H1 (cell line): ENCODE measurements at regions not wholly inside any gene's neighbourhood (a gene's known extent, or its start where the extent isn't known, plus 50 kb on each side); places are given as distances from the start of the nearest gene placed in this dataset.

Source experiments
- CTCF ChIA-PET: fragments of 300-600 bp; sonication (Branson Sonifier 250); formaldehyde crosslinking; loops from one replicate; lab custom pipeline; 2021; ENCODE audit not compliant: partially characterized antibody; lab: Charles Lee
- POLR2A ChIA-PET: fragments of 300-600 bp; sonication (Branson Sonifier 250); formaldehyde crosslinking; loops from one replicate; lab custom pipeline; 2021; ENCODE audit warnings: inconsistent platforms; ENCODE audit not compliant: partially characterized antibody; lab: Charles Lee
- DNase-seq, 2 experiments: peaks; one replicate each; pipeline versions ENCODE4 v3.0.0 to v3.0.0-alpha.2; 2010 to 2022; ENCODE audit warnings: low spot score in 2 of 2, low read depth in 1 of 2, mixed read lengths in 1 of 2
- FAIRE-seq: peaks from 2 replicates; lab custom pipeline; 2011; peaks lifted over from hg19 to GRCh38; lab: Jason Lieb, UNC
- H2AFZ ChIP-seq: 2 replicates; pipeline ENCODE4 v1.8.1; 2012; ENCODE audit warnings: low read length, inconsistent platforms
- H2AK5ac ChIP-seq: 2 replicates; pipeline ENCODE4 v1.6.1; 2013; ENCODE audit warnings: low read depth, low read length
- H2BK120ac ChIP-seq: replicated peaks from 2 replicates; pipeline ENCODE3; 2013; ENCODE audit warnings: low read depth, low read length, inconsistent platforms
- H2BK12ac ChIP-seq: 2 replicates; pipeline ENCODE4 v1.6.1; 2013; ENCODE audit warnings: low read depth, low read length
- H2BK15ac ChIP-seq: 2 replicates; pipeline ENCODE4 v1.6.1; 2013; ENCODE audit warnings: low read length
- H2BK20ac ChIP-seq: 2 replicates; pipeline ENCODE4 v1.6.1; 2013; ENCODE audit warnings: low read length
- H2BK5ac ChIP-seq: 2 replicates; pipeline ENCODE4 v1.6.1; 2013; ENCODE audit warnings: low read depth, low read length
- H3K14ac ChIP-seq: 2 replicates; pipeline ENCODE4 v1.6.1; 2013; ENCODE audit warnings: inconsistent platforms; ENCODE audit not compliant: insufficient read length
- H3K18ac ChIP-seq: 2 replicates; pipeline ENCODE4 v1.6.1; 2013; ENCODE audit warnings: low read length; ENCODE audit errors: extremely low read depth
- H3K23ac ChIP-seq: 2 replicates; pipeline ENCODE4 v1.6.1; 2013; ENCODE audit warnings: inconsistent platforms; ENCODE audit not compliant: insufficient read length
- H3K23me2 ChIP-seq: 2 replicates; pipeline ENCODE4 v1.6.1; 2013; ENCODE audit warnings: low read depth, low read length
- H3K27ac ChIP-seq: 2 replicates; pipeline ENCODE4 v1.6.1; 2011; ENCODE audit warnings: low read depth, low read length, inconsistent platforms
- H3K27me3 ChIP-seq, 4 experiments: replicated peaks in 1 of 4; 1 replicate in 1 of 4; 2 replicates in 3 of 4; pipeline versions ENCODE4 v1.6.1 to v1.8.1; 2011 to 2013; ENCODE audit warnings: low read length in 3 of 4, mild to moderate bottlenecking in 3 of 4, inconsistent platforms in 2 of 4, mixed read lengths in 2 of 4, moderate library complexity in 1 of 4; ENCODE audit not compliant: control insufficient read depth in 3 of 4, insufficient read depth in 3 of 4; ENCODE audit errors: extremely low read depth in 1 of 4
- H3K36me3 ChIP-seq, 4 experiments: 2 replicates each; pipeline versions ENCODE4 v1.6.1 to v1.8.1; 2011 to 2013; ENCODE audit warnings: mild to moderate bottlenecking in 4 of 4, low read length in 3 of 4, moderate library complexity in 2 of 4, control low read depth in 1 of 4, inconsistent platforms in 1 of 4; ENCODE audit not compliant: insufficient read depth in 4 of 4, control insufficient read depth in 2 of 4
- H3K4ac ChIP-seq: replicated peaks from 2 replicates; pipeline ENCODE3; 2013; ENCODE audit warnings: low read length, low read depth, mixed read lengths, inconsistent platforms; ENCODE audit not compliant: insufficient read length
- H3K4me1 ChIP-seq, 4 experiments: replicated peaks in 1 of 4; 1 replicate in 1 of 4; 2 replicates in 3 of 4; pipeline versions ENCODE4 v1.6.1 to v1.8.1; 2011 to 2013; ENCODE audit warnings: low read length in 3 of 4, inconsistent platforms in 2 of 4, mixed read lengths in 1 of 4; ENCODE audit not compliant: insufficient read depth in 4 of 4, control insufficient read depth in 3 of 4
- H3K4me2 ChIP-seq, 2 experiments: 2 replicates each; pipeline versions ENCODE4 v1.6.1 to v1.8.1; 2011 to 2013; ENCODE audit warnings: low read depth in 2 of 2, low read length in 2 of 2, control low read depth in 1 of 2, inconsistent platforms in 1 of 2, mild to moderate bottlenecking in 1 of 2; ENCODE audit not compliant: insufficient read depth in 1 of 2
- H3K4me3 ChIP-seq, 4 experiments: fragments of 200-600, 300-600 bp in 1 of 4; sonication (generic), shearing (Covaris generic), sonication (Bioruptor Twin) in 1 of 4; 2 replicates each; pipeline versions ENCODE4 v1.5.1 to v1.8.1; 2011 to 2016; ENCODE audit warnings: low read length in 4 of 4, low read depth in 3 of 4, control low read depth in 2 of 4, inconsistent platforms in 2 of 4, mild to moderate bottlenecking in 2 of 4, mixed read lengths in 1 of 4, moderate library complexity in 1 of 4; ENCODE audit not compliant: insufficient read depth in 2 of 4; ENCODE audit errors: extremely low read depth in 1 of 4
- H3K56ac ChIP-seq: replicated peaks from 2 replicates; pipeline ENCODE3; 2013; ENCODE audit warnings: low read depth, mild to moderate bottlenecking, mixed read lengths, low read length, inconsistent platforms; ENCODE audit not compliant: insufficient read length
- H3K79me1 ChIP-seq: 2 replicates; pipeline ENCODE4 v1.6.1; 2013; ENCODE audit warnings: low read depth, low read length, control low read depth
- H3K79me2 ChIP-seq, 2 experiments: 2 replicates each; pipeline versions ENCODE4 v1.6.1 to v1.8.1; 2012 to 2013; ENCODE audit warnings: low read length in 2 of 2, mild to moderate bottlenecking in 2 of 2, inconsistent platforms in 1 of 2; ENCODE audit not compliant: insufficient read depth in 2 of 2, control insufficient read depth in 1 of 2
- H3K9ac ChIP-seq, 4 experiments: replicated peaks in 1 of 4; 1 replicate in 1 of 4; 2 replicates in 3 of 4; pipeline versions ENCODE4 v1.6.1 to v1.8.1; 2011 to 2013; ENCODE audit warnings: low read depth in 3 of 4, low read length in 3 of 4, control low read depth in 2 of 4, mild to moderate bottlenecking in 2 of 4, moderate library complexity in 2 of 4, inconsistent platforms in 1 of 4; ENCODE audit errors: extremely low read depth in 1 of 4
- H3K9me3 ChIP-seq, 2 experiments: 2 replicates each; pipeline versions ENCODE4 v1.6.1 to v1.8.1; 2012 to 2013; ENCODE audit warnings: mild to moderate bottlenecking in 2 of 2, moderate library complexity in 2 of 2, control low read depth in 1 of 2, inconsistent platforms in 1 of 2, low read depth in 1 of 2, low read length in 1 of 2, mixed read lengths in 1 of 2; ENCODE audit not compliant: insufficient read depth in 2 of 2
- H4K20me1 ChIP-seq, 2 experiments: replicated peaks in 1 of 2; 2 replicates each; pipeline versions ENCODE3 to v1.8.1; 2011 to 2013; ENCODE audit warnings: inconsistent platforms in 2 of 2, low read length in 2 of 2, mild to moderate bottlenecking in 1 of 2; ENCODE audit not compliant: insufficient read depth in 2 of 2, control insufficient read depth in 1 of 2
- H4K5ac ChIP-seq: 2 replicates; pipeline ENCODE4 v1.6.1; 2013; ENCODE audit warnings: low read length, low read depth, mixed read lengths, inconsistent platforms; ENCODE audit not compliant: insufficient read length
- H4K8ac ChIP-seq: 2 replicates; pipeline ENCODE4 v1.8.0; 2013; ENCODE audit warnings: mild to moderate bottlenecking, moderate library complexity, low read length, inconsistent platforms; ENCODE audit not compliant: insufficient read depth; ENCODE audit errors: extremely low read depth
- H4K91ac ChIP-seq: replicated peaks from 2 replicates; pipeline ENCODE3; 2013; ENCODE audit warnings: low read length, mixed read lengths, inconsistent platforms; ENCODE audit not compliant: insufficient read length
- CREB1 ChIP-seq: IDR thresholded peaks from 2 replicates; pipeline ENCODE4 v1.6.1; 2012; ENCODE audit warnings: inconsistent platforms
- EGR1 ChIP-seq: IDR thresholded peaks from 2 replicates; pipeline ENCODE4 v1.6.1; 2011; ENCODE audit warnings: low read depth, low read length, borderline replicate concordance
- FOSL1 ChIP-seq: IDR thresholded peaks from 2 replicates; pipeline ENCODE4 v1.6.1; 2011; ENCODE audit warnings: mild to moderate bottlenecking, low read depth, low read length, moderate library complexity; ENCODE audit not compliant: insufficient read depth
- NRF1 ChIP-seq: IDR thresholded peaks from 2 replicates; pipeline ENCODE4 v1.6.1; 2011; ENCODE audit warnings: mild to moderate bottlenecking, low read depth, low read length, improper control_type of control experiment
- RAD21 ChIP-seq, 2 experiments: IDR thresholded peaks in 1 of 2; conservative IDR thresholded peaks in 1 of 2; 2 replicates each; pipeline ENCODE4 v1.6.1; 2011; ENCODE audit warnings: low read depth in 2 of 2, low read length in 2 of 2, improper control_type of control experiment in 1 of 2, inconsistent platforms in 1 of 2, mild to moderate bottlenecking in 1 of 2, moderate library complexity in 1 of 2
- SUZ12 ChIP-seq: fragments of 200-600 bp; sonication (generic); IDR thresholded peaks from 2 replicates; pipeline ENCODE4 v1.6.1; 2012; ENCODE audit warnings: mild to moderate bottlenecking, inconsistent platforms, low read length, moderate library complexity, mixed read lengths
- TAF1 ChIP-seq: IDR thresholded peaks from 2 replicates; pipeline ENCODE4 v1.6.1; 2011; ENCODE audit warnings: mild to moderate bottlenecking, low read depth, low read length
- YY1 ChIP-seq: IDR thresholded peaks from 2 replicates; pipeline ENCODE4 v1.6.1; 2011; ENCODE audit warnings: low read depth, mild to moderate bottlenecking, low read length
- WGBS, 2 experiments: shearing (Covaris generic) in 1 of 2; methylation state at CpG; one replicate each; pipeline versions ENCODE4 v1.1.6 to v1.1.7; 2013 to 2015; ENCODE audit warnings: low lambda C conversion rate in 2 of 2, mixed read lengths in 2 of 2, inconsistent platforms in 1 of 2, low coverage in 1 of 2, missing lambda C conversion rate in 1 of 2; ENCODE audit not compliant: insufficient replicate concordance in 2 of 2, insufficient coverage in 1 of 2, insufficient read length in 1 of 2; ENCODE audit errors: extremely low coverage in 1 of 2, missing lambda C conversion rate in 1 of 2; 5-methylcytosine and 5-hydroxymethylcytosine counted together
- TF ChIP-seq, protein P1 (sequence below), 3 experiments: IDR thresholded peaks; 1 replicate in 2 of 3; 2 replicates in 1 of 3; pipeline versions ENCODE4 v1.5.1 to v1.6.1; 2011; ENCODE audit warnings: low read length in 3 of 3, mild to moderate bottlenecking in 3 of 3, inconsistent platforms in 2 of 3, low read depth in 1 of 3, moderate library complexity in 1 of 3; ENCODE audit not compliant: insufficient read depth in 1 of 3; ENCODE audit errors: control extremely low read depth in 1 of 3

DNA sequence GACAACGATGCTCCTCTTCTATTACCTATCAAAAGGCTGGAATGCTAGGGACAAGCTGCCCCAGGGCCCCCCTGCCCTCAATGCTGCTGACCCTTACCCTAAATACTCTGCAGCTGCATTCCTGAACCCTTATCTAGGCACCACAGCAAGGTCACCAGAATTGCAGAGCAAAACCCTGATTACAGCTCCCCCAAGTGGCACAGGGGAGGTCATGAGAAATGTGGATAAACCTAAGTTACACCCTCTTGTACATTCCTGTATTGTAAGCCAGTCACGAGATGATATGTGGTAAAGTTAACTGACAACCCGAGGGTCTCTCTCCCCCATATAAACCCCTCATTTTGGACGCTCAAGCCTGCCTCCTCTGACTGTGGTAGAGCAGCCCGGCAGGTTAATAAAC lies 411.8 kb upstream of the STXBP6 start:
- Histone ChIP-seq H2AFZ (no peak overlapping the region), H3K14ac (no peak overlapping the region), H3K27ac (no peak overlapping the region), H3K4me2 (no peak overlapping the region), H3K79me2 (no peaks in the 10 kb centered on the region), H3K4me1 (no peaks in the 10 kb centered on the region; a peak in 1 of 7 replicates), H2BK12ac (no peak overlapping the region), H4K20me1 (no peaks in the 10 kb centered on the region), H3K27me3 (no peaks in the 10 kb centered on the region), H4K91ac (no peak overlapping the region), H3K18ac (no peak overlapping the region), H3K9ac (no peak overlapping the region), H3K4ac (no peak overlapping the region), H4K8ac (no peak overlapping the region), H2AK5ac (no peak overlapping the region), H3K23ac (no peak overlapping the region), H4K5ac (no peak overlapping the region), H3K56ac (no peak overlapping the region), H2BK120ac (no peak overlapping the region), H3K36me3 (no peaks in the 10 kb centered on the region), H2BK15ac (no peak overlapping the region), H3K4me3 (no peak overlapping the region), H3K23me2 (no peaks in the 10 kb centered on the region; the same call in 1 of the 2 replicates), H2BK20ac (no peak overlapping the region), H2BK5ac (no peak overlapping the region), H3K79me1 (no peaks in the 10 kb centered on the region), H3K9me3 (no peaks in the 10 kb centered on the region)
- ChIA-PET CTCF (interaction anchor here (0.7 to 2.1 kb wide), 7 partner anchors 8 to 76 kb away, joined by 3 to 10 read pairs (median 5); no protein-coding TSS in a partner anchor), POLR2A (no interaction called here)
- DNase-seq (no peak), FAIRE-seq (no peak)
- TF ChIP-seq YY1 (no peak), SUZ12 (no peak), TAF1 (no peak), NRF1 (no peak), FOSL1 (no peak), CREB1 (no peak), EGR1 (no peak), RAD21 (IDR thresholded peaks at IDR 0.05 in 1 of 2, conservative IDR thresholded peaks at IDR 0.05 in 1 of 2; ENCODE audit: low read depth in 2 of 2, low read length in 2 of 2) (peak; percentile 25 to 33; a peak in 2 of 4 replicates)
- TF ChIP-seq, protein P1, sequence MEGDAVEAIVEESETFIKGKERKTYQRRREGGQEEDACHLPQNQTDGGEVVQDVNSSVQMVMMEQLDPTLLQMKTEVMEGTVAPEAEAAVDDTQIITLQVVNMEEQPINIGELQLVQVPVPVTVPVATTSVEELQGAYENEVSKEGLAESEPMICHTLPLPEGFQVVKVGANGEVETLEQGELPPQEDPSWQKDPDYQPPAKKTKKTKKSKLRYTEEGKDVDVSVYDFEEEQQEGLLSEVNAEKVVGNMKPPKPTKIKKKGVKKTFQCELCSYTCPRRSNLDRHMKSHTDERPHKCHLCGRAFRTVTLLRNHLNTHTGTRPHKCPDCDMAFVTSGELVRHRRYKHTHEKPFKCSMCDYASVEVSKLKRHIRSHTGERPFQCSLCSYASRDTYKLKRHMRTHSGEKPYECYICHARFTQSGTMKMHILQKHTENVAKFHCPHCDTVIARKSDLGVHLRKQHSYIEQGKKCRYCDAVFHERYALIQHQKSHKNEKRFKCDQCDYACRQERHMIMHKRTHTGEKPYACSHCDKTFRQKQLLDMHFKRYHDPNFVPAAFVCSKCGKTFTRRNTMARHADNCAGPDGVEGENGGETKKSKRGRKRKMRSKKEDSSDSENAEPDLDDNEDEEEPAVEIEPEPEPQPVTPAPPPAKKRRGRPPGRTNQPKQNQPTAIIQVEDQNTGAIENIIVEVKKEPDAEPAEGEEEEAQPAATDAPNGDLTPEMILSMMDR (IDR thresholded peaks at IDR 0.05; ENCODE audit: control extremely low read depth in 1 of 3, insufficient read depth in 1 of 3, low read depth in 1 of 3, low read length in 3 of 3), result peak in 2 of 3 experiments; percentile 10 to 51; a peak in 2 of 4 replicates
- whole genome bisulfite sequencing, 2 experiments, result 88% methylated on average over 5 of the region's 5 CpGs; no CpG with 5 or more reads in 1 of the 2 experiments
